ENCODE measurements at regions not wholly inside any gene's neighbourhood (a gene's known extent, or its start where the extent isn't known, plus 50 kb on each side); places are given as distances from the start of the nearest gene placed in this dataset.

DNA sequence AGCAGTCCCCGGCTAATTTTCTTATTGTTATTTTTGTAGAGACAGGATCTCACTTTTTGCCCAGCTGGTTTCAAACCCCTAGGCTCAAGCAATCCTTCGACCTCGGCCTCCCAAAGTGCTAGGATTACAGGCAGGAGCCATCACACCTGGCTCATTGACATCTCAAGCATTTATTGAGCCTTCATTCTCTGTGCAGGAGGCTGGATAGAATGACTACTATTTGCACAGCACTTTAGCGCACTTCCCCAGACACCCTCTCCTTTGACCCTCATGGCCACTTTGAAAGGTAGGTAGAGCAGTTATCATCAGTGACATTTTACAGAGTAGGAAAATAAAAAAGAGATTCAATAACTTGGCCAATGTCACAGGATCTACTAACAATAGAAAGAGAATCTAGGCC is 124.0 kb upstream of the STXBP5 start:
- no peaks in the 10 kb centered on the region for H3K4me1 ChIP-seq
- H3K27me3 ChIP-seq (replicated peaks in 1 of 7), result no peaks in the 10 kb centered on the region
- H3K9me3 ChIP-seq, result no peaks in the 10 kb centered on the region
- TF ChIP-seq, protein P1, sequence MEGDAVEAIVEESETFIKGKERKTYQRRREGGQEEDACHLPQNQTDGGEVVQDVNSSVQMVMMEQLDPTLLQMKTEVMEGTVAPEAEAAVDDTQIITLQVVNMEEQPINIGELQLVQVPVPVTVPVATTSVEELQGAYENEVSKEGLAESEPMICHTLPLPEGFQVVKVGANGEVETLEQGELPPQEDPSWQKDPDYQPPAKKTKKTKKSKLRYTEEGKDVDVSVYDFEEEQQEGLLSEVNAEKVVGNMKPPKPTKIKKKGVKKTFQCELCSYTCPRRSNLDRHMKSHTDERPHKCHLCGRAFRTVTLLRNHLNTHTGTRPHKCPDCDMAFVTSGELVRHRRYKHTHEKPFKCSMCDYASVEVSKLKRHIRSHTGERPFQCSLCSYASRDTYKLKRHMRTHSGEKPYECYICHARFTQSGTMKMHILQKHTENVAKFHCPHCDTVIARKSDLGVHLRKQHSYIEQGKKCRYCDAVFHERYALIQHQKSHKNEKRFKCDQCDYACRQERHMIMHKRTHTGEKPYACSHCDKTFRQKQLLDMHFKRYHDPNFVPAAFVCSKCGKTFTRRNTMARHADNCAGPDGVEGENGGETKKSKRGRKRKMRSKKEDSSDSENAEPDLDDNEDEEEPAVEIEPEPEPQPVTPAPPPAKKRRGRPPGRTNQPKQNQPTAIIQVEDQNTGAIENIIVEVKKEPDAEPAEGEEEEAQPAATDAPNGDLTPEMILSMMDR (IDR thresholded peaks at IDR 0.05 in 8 of 11, conservative IDR thresholded peaks at IDR 0.05 in 3 of 11), result no peak
- no peak for TF ChIP-seq POLR2A (IDR thresholded peaks at IDR 0.05)
- TF ChIP-seq POLR2AphosphoS5 (IDR thresholded peaks at IDR 0.05), result no peak
- H3K4me3 ChIP-seq, result no peak overlapping the region
- intact Hi-C loops (cut with DNase I; ENCODE audit: low total_unique reads), result no loop called here
- DNase-seq, result no peak
- H3K36me3 ChIP-seq, result no peaks in the 10 kb centered on the region
- H3K27ac ChIP-seq, result no peak overlapping the region
- 85 to 95% (median 94%) methylated on average over 4 of the region's 4 CpGs for WGBS, 5 donors

- H3K4me3 ChIP-seq, result no peak overlapping the region
- intact Hi-C loops (cut with DNase I; ENCODE audit: low total_unique reads), result no loop called here
- no peaks in the 10 kb centered on the region for H3K9me3 ChIP-seq
- H3K4me1 ChIP-seq, result no peaks in the 10 kb centered on the region
- no peak for TF ChIP-seq POLR2AphosphoS5 (IDR thresholded peaks at IDR 0.05)
- TF ChIP-seq, protein P1 (IDR thresholded peaks at IDR 0.05 in 8 of 11, conservative IDR thresholded peaks at IDR 0.05 in 3 of 11), result no peak
- TF ChIP-seq POLR2A (IDR thresholded peaks at IDR 0.05), result no peak
- DNase-seq, result no peak
- 83 to 94% (median 90%) methylated on average over 3 of the region's 3 CpGs for WGBS, 5 donors
- no peaks in the 10 kb centered on the region for H3K27me3 ChIP-seq (replicated peaks in 1 of 7)
- H3K27ac ChIP-seq, result no peak overlapping the region
- no peaks in the 10 kb centered on the region for H3K36me3 ChIP-seq
These were observed 123.1 kb upstream of the STXBP5 start for GRCh38 chr6:147081076-147081609.

DNA sequence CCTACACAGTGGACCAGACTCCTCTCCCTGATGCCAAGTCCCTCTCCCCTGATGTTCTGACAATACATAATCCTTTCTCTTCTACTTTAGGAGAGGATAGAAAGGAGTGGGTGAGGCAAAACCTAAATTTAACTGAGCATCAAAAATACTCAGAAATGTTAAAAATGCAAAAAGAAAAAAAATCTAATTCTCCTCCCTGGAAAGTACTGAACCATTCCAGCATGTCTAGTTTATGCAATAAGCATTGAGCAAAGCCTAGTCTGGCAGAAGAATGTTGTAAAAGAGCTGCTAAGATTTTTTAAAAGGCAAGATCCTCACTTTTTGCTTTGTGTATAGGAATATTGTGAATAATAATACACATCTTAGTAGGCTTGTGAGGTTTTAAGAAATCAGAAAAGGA is 116.6 kb upstream of the STXBP5 start:
- DNase-seq, result no peak
- Histone ChIP-seq H3K9me3 (peaks cover 0 to 16% (median 8%) of the 10 kb centered on the region in 8 donors), H3K4me3 (no peak overlapping the region), H3K36me3 (no peaks in the 10 kb centered on the region), H3K27me3 (replicated peaks in 1 of 7) (no peaks in the 10 kb centered on the region), H3K27ac (no peak overlapping the region), H3K4me1 (no peaks in the 10 kb centered on the region)
- TF ChIP-seq POLR2AphosphoS5 (IDR thresholded peaks at IDR 0.05), result no peak
- TF ChIP-seq, protein P1 (IDR thresholded peaks at IDR 0.05 in 8 of 11, conservative IDR thresholded peaks at IDR 0.05 in 3 of 11), result no peak
- no peak for TF ChIP-seq POLR2A (IDR thresholded peaks at IDR 0.05)
- intact Hi-C loops (cut with DNase I; ENCODE audit: low total_unique reads), result no loop called here

- TF ChIP-seq, protein P1 (IDR thresholded peaks at IDR 0.05 in 8 of 11, conservative IDR thresholded peaks at IDR 0.05 in 3 of 11), result no peak
- no peak overlapping the region for H3K27ac ChIP-seq
- H3K27me3 ChIP-seq (replicated peaks in 1 of 7), result no peaks in the 10 kb centered on the region
- intact Hi-C loops (cut with DNase I; ENCODE audit: low total_unique reads), result no loop called here
- peaks cover 0 to 16% (median 8%) of the 10 kb centered on the region in 8 donors for H3K9me3 ChIP-seq
- H3K4me3 ChIP-seq, result no peak overlapping the region
- no peaks in the 10 kb centered on the region for H3K4me1 ChIP-seq
- no peaks in the 10 kb centered on the region for H3K36me3 ChIP-seq
- DNase-seq, result no peak
- 81 to 96% (median 88%) methylated on average over 1 of the region's 1 CpG for WGBS, 5 donors
These were observed 115.4 kb upstream of the STXBP5 start for GRCh38 chr6:147088861-147089260.

Measured in spleen (tissue), 11 donors.